GM21576 (cell line): ENCODE measurements at regions not wholly inside any gene's neighbourhood (a gene's known extent, or its start where the extent isn't known, plus 50 kb on each side); places are given as distances from the start of the nearest gene placed in this dataset.
"Not testable (repeated sequence)": the region's sequence is repeated elsewhere in the genome, so short reads cannot be mapped to it uniquely, and the experiment has no call there.

Experiments used
- ATAC-seq: cut with Tn5 transposase; IDR thresholded peaks from one replicate; pipeline ENCODE4 v1.9.1; 2021; ENCODE audit warnings: mild to moderate bottlenecking, moderate library complexity; ENCODE audit not compliant: unreplicated experiment

GRCh38 chr13:99677116-99677951 is 176.1 kb downstream of the TM9SF2 start:
- ATAC-seq: no peak

GRCh38 chr13:99671746-99672145 is 170.5 kb downstream of the TM9SF2 start:
- no peak for ATAC-seq

GRCh38 chr13:99669096-99669495 is 167.8 kb downstream of the TM9SF2 start:
- not testable (repeated sequence) for ATAC-seq

GRCh38 chr13:99666146-99666805 is 165.0 kb downstream of the TM9SF2 start:
- no peak for ATAC-seq

GRCh38 chr13:99665711-99666110 is 164.4 kb downstream of the TM9SF2 start:
- ATAC-seq: no peak

- ATAC-seq: no peak
Measured at GRCh38 chr13:99663908-99664307, 162.6 kb downstream of the TM9SF2 start.

GRCh38 chr13:99663185-99663825 is 162.0 kb downstream of the TM9SF2 start:
- ATAC-seq: no peak

- no peak for ATAC-seq
Measured at GRCh38 chr13:99662678-99663077, 161.4 kb downstream of the TM9SF2 start.

- ATAC-seq: no peak
Measured at GRCh38 chr13:99661791-99662190, 160.5 kb downstream of the TM9SF2 start.

- no peak for ATAC-seq
Measured at GRCh38 chr13:99659866-99660554, 158.7 kb downstream of the TM9SF2 start.

GRCh38 chr13:99659226-99659625 is 158.0 kb downstream of the TM9SF2 start:
- no peak for ATAC-seq

- ATAC-seq: peak; percentile 50
Measured at GRCh38 chr13:99658261-99658991, 157.2 kb downstream of the TM9SF2 start.

- ATAC-seq: no peak
Measured at GRCh38 chr13:99657848-99658260, 156.6 kb downstream of the TM9SF2 start.

GRCh38 chr13:99656844-99657381 is 155.6 kb downstream of the TM9SF2 start:
- ATAC-seq: no peak

- peak; percentile 61 for ATAC-seq
Measured at GRCh38 chr13:99656092-99656745, 154.9 kb downstream of the TM9SF2 start.

- no peak for ATAC-seq
Measured at GRCh38 chr13:99655351-99656091, 154.2 kb downstream of the TM9SF2 start.

GRCh38 chr13:99654076-99654475 is 152.8 kb downstream of the TM9SF2 start:
- no peak for ATAC-seq

GRCh38 chr13:99653526-99653925 is 152.3 kb downstream of the TM9SF2 start:
- ATAC-seq: no peak

GRCh38 chr13:99652901-99653300 is 151.6 kb downstream of the TM9SF2 start:
- ATAC-seq: no peak
